GM19035 (cell line): ENCODE measurements at regions not wholly inside any gene's neighbourhood (a gene's known extent, or its start where the extent isn't known, plus 50 kb on each side); places are given as distances from the start of the nearest gene placed in this dataset.
A peak's percentile ranks its signal among the peaks of the same experiment; 100 is the strongest.
"Not testable (repeated sequence)": the region's sequence is repeated elsewhere in the genome, so short reads cannot be mapped to it uniquely, and the experiment has no call there.

Source experiments
- ATAC-seq: cut with Tn5 transposase; IDR thresholded peaks from one replicate; pipeline ENCODE4 v1.9.1; 2021; ENCODE audit not compliant: unreplicated experiment

DNA sequence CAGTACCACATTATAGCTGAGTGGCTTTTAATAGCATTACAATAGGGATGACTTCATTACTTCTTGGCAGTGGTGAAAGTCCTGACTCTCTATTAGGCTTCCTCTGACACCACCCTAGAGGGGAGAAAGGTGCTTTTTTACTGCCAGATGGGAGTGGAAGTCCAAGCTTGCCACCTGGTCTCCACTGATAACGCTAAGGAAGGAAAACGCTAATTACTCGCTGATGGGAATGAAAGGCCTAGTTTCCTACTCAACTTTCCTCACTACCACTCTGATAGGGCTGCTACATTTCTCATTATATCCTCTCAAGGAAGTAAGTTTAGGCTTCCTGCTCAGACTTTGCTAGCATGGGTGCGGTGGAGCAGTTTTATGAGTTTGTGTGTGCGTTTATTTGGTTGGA, 62.3 kb upstream of the PAGE3 start:
- no peak for ATAC-seq

DNA sequence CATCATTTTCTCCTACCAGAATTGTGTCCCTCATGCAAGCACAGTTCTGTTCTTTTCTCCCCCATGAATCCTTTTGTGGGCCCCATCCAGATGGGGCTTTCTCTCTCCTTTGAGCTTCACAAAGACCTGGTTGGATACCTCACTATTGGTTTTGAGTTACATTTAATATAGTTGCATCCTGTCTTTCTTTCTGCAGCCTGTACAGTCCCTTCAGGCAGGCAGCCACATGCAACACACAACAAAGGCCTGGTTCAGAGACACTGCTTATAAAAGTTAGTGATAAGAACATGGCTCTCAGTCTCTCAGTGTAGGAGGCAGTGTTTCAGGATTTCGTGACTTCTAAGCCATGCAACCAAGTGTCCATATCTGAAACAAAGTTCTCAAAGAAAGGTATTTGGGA, 70.6 kb upstream of the PAGE3 start:
- no peak for ATAC-seq

DNA sequence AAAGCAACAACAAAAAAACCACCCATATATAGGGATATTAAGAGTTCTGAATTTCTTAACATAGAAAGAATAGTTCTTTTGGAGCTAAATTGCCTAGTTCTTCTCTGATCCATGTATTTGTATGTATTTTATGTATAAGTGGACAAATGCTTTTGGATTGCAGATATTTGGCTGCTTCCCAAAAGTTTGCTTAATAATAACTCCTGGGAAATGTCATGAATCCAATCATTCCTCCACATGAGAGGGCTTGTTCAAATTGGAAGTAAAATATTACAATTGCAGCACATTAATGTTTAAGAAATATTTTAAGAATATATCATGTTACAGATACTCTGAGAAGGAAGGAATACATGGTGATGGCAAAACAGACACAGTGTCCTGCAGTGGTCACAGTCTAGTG, 71.5 kb upstream of the PAGE3 start:
- ATAC-seq: no peak

DNA sequence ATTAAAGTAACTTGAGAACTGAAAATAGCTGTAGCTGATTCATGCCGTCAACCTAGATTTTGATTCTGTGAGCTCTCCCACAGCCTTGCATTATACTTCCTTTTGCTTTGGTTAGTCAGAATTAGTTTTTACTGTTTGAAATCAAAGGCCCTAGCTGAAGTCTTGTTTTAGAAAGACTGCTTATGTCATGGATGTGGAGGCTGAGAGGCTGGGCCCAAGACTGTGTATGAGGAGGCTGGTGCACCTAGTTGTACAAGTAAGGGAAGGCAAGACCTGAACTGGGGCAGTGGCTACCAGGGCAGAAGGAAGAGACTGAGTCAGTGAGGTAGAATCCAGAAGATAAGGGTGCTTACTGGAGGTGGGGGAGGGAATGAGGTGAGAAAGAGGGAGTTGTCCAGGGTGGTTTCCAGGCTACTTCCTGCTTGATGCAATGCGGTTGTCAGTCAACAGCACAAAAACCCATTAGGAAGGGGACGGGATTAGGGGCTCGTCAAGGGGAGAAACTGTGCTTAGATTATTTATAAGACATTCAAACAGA, 76.2 kb upstream of the PAGE3 start:
- ATAC-seq: no peak

DNA sequence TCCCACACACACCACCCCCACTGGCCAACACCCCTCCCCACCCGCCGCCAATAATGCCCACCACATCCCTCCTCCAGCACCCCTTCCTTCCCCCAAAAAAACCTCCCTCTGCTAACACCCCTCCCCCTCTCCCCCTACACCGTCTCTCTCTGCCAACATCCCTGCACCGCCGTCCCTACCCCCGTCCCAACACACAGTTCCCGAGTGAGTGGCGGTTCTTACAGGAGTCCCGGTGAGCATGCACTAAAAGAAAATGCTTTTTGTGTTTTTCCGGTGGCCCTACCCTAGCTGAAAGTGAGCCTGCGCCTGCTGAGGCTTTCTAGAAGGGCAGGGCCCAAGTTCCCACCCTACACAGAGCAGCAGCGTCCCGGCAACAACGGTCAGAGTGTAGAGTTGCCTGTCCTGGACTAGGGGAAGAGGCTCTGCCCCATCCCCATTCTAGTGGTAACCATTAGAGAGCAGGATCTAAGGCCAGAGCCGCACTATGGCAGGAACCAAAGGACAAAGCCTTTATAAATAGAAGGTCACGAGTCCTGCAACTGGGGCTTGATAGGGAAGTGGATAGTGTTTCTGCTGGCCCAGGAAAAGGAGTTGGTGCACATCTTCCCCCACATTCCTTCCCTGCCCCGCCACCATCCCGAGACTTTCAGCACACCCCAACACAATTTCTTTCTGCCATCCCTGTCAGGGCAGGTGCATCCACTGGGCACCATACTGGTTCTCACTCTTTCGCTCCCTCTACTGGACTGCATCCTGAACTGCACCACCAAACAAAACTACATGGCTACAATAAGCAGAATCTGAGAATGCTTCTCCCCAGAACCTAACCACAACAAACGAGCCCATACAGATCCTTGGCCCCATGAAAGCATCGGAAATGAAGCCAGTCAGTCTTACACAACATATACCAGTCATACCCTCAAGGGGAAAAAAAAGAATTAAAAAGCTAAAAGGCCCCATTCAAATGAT, 78.1 kb upstream of the PAGE3 start:
- peak; percentile 78 for ATAC-seq

DNA sequence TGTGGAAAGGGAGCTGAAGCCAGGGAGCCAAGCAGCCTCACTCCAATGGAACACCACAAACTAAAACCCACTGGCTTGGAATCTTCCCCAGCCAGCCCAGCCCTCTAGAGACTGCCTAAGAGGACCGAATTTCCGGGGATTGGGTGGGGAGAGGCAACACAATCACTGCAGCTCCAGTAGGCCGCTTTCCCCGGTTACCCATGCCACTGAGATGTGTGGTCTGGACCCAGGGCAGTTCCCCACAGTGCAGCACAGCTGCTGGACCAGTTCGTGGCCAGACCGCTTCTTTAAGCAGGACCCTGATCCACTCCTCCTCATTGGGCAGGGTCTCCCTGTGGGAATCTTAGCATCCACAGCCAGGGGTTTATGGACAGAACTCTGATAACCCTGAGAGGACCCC, 91.9 kb upstream of the PAGE3 start:
- no peak for ATAC-seq

DNA sequence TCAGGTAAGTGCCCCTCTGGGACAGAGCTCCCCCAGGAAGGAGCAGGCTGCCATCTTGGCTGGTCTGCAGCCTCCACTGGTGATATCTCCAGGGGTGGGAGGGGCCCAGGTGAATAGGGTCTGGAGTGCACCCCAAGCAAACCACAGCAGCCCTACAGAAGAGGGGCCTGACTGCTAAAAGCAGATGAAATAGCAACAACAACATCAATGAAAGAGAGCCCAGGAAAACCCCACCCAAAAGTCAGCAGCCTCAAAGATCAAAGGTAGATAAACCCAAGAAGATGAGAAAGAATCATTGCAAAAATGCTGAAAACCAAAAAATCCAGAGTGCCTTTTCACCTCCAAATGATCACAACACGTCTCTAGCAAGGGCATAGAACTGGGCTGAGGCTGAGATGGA, 92.5 kb upstream of the PAGE3 start:
- no peak for ATAC-seq

DNA sequence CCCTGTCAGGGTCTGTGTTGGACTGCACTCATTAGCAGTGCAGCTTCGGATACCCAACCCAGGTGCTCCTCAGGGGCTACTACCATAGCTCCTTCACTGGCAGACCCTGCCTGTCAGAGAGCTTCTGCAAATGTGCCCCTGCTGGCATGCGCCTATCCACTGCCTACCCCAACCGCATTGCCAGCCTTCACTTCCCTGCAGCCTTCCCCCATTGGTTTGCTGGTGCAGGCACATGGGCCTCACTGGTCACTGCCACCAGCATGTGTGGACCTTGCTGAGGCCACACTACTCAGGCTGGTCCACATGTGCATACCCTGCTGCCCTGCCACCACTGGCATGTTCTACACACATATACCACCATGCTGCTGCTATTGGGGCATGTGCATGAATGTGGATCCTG, 72.5 kb upstream of the MAGEH1 start:
- no peak for ATAC-seq

DNA sequence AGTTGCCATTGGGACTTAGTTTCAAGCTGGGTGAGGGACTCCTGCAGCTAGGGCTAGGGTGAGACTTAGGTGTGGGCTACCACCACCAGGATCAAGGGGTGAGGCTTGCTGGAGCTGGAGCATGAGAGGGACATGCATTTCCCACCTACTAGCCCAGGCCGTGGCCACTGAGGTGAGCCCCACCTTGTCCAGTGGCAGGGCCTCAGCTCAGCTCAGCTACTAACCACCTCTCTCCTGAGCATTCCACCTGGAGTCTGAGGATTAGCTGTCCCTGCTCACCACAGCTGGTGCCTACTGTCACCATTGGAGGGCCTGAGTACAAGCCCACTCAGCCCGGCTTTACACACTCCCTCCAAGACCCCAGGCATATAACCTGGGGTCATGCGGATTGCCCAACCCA, 62.6 kb upstream of the MAGEH1 start:
- no peak for ATAC-seq

DNA sequence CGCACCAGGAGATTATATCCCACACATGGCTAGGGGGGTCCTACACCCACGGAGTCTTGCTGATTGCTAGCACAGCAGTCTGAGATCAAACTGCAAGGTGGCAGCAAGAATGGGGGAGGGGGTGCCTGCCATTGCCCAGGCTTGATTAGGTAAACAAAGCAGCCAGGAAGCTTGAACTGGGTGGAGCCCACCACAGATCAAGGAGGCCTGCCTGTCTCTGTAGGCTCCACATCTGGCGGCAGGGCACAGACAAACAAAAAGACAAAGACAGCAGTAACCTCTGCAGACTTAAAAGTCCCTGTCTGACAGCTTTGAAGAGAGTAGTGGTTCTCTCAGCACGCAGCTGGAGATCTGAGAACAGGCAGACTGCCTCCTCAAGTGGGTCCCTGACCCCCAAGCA, 55.1 kb upstream of the MAGEH1 start:
- ATAC-seq: not testable (repeated sequence)
